HEK293T (cell line): ENCODE measurements at regions not wholly inside any gene's neighbourhood (a gene's known extent, or its start where the extent isn't known, plus 50 kb on each side); places are given as distances from the start of the nearest gene placed in this dataset.

Experiments used
- CTCF ChIA-PET: fragments of 350-600 bp; formaldehyde crosslinking; extraction: SDS; loops from one replicate; lab custom pipeline; 2021; ENCODE audit warnings: antibody characterized with exemption, inconsistent platforms; lab: Yijun Ruan, JAX
- POLR2A ChIA-PET: fragments of 350-600 bp; formaldehyde crosslinking; extraction: SDS; loops from one replicate; lab custom pipeline; 2020; ENCODE audit warnings: antibody characterized with exemption, inconsistent platforms; lab: Yijun Ruan, JAX
- DNase-seq: peaks from one replicate; pipeline ENCODE4 v3.0.0; 2012; ENCODE audit warnings: mixed read lengths; ENCODE audit errors: extremely low spot score
- ARNT ChIP-seq: fragments of 450-650 bp; IDR thresholded peaks from 2 replicates; pipeline ENCODE4 v1.6.1; 2017; ENCODE audit warnings: mild to moderate bottlenecking
- BHLHE40 ChIP-seq: fragments of 450-650 bp; IDR thresholded peaks from 2 replicates; pipeline ENCODE4 v1.6.1; 2016; ENCODE audit warnings: mild to moderate bottlenecking, moderate library complexity, borderline replicate concordance
- CTBP1 ChIP-seq: fragments of 450-650 bp; IDR thresholded peaks from 2 replicates; pipeline ENCODE4 v1.6.1; 2016; ENCODE audit warnings: borderline replicate concordance
- ELF4 ChIP-seq: fragments of 450-650 bp; IDR thresholded peaks from 2 replicates; pipeline ENCODE4 v1.6.1; 2017; ENCODE audit warnings: antibody characterized with exemption
- FOXA1 ChIP-seq: fragments of 450-650 bp; IDR thresholded peaks from 2 replicates; pipeline ENCODE4 v1.6.1; 2016; ENCODE audit warnings: mild to moderate bottlenecking
- FOXK2 ChIP-seq: fragments of 450-650 bp; IDR thresholded peaks from 2 replicates; pipeline ENCODE4 v1.6.1; 2016; ENCODE audit warnings: mild to moderate bottlenecking
- FOXM1 ChIP-seq: fragments of 450-650 bp; IDR thresholded peaks from 2 replicates; pipeline ENCODE4 v1.6.1; 2017; ENCODE audit warnings: mild to moderate bottlenecking, borderline replicate concordance
- HDGF ChIP-seq: fragments of 450-650 bp; IDR thresholded peaks from 2 replicates; pipeline ENCODE4 v1.6.1; 2017; ENCODE audit warnings: antibody characterized with exemption, borderline replicate concordance
- L3MBTL2 ChIP-seq: fragments of 450-650 bp; conservative IDR thresholded peaks from 2 replicates; pipeline ENCODE4 v1.6.1; 2016; ENCODE audit warnings: mild to moderate bottlenecking
- LEF1 ChIP-seq: fragments of 450-650 bp; IDR thresholded peaks from 2 replicates; pipeline ENCODE4 v1.6.1; 2017; ENCODE audit warnings: mild to moderate bottlenecking, borderline replicate concordance
- NFRKB ChIP-seq: fragments of 450-650 bp; IDR thresholded peaks from 2 replicates; pipeline ENCODE4 v1.6.1; 2016; ENCODE audit warnings: mild to moderate bottlenecking, moderate library complexity
- PKNOX1 ChIP-seq: fragments of 450-650 bp; IDR thresholded peaks from 2 replicates; pipeline ENCODE4 v1.6.1; 2016
- SP1 ChIP-seq: fragments of 450-650 bp; IDR thresholded peaks from 2 replicates; pipeline ENCODE4 v1.6.1; 2017
- SUZ12 ChIP-seq: fragments of 450-650 bp; IDR thresholded peaks from 2 replicates; pipeline ENCODE4 v1.6.1; 2016; ENCODE audit warnings: mild to moderate bottlenecking
- TARDBP ChIP-seq: fragments of 450-650 bp; IDR thresholded peaks from 2 replicates; pipeline ENCODE4 v1.6.1; 2016
- ZNF384 ChIP-seq: fragments of 450-650 bp; IDR thresholded peaks from 2 replicates; pipeline ENCODE4 v1.6.1; 2016

GRCh38 chr6:14316651-14317386 lies 199.2 kb downstream of the CD83 start:
- no peak for DNase-seq
- no peak for TF ChIP-seq LEF1
- TF ChIP-seq PKNOX1: peak; percentile 77
- CTCF ChIA-PET: interaction anchor here (0.6 to 0.7 kb wide), 2 partner anchors 10 to 20 kb away, joined by 3 to 4 read pairs; no protein-coding TSS in a partner anchor
- POLR2A ChIA-PET: no interaction called here

GRCh38 chr6:14317387-14317970 lies 199.9 kb downstream of the CD83 start:
- POLR2A ChIA-PET: no interaction called here
- TF ChIP-seq FOXA1 (no peak), TARDBP (no peak), PKNOX1 (no peak), CTBP1 (no peak), ARNT (no peak), ELF4 (no peak), HDGF (no peak), FOXK2 (no peak), NFRKB (no peak), SP1 (no peak), L3MBTL2 (no peak), BHLHE40 (no peak), FOXM1 (no peak), ZNF384 (no peak)
- CTCF ChIA-PET: interaction anchor here (0.6 to 0.7 kb wide), 2 partner anchors 9 to 21 kb away, joined by 3 to 4 read pairs; no protein-coding TSS in a partner anchor
- no peak for DNase-seq

GRCh38 chr6:14320332-14320731 lies 202.8 kb downstream of the CD83 start:
- ChIA-PET CTCF (no interaction called here), POLR2A (no interaction called here)
- TF ChIP-seq PKNOX1 (peak; percentile 89), SP1 (no peak), FOXM1 (no peak), NFRKB (no peak), HDGF (no peak), CTBP1 (peak; percentile 60; the same call in 1 of the 2 replicates), SUZ12 (no peak)
- DNase-seq: no peak

- TF ChIP-seq L3MBTL2: no peak
- TF ChIP-seq CTBP1: no peak
- TF ChIP-seq ARNT: no peak
- TF ChIP-seq FOXK2: no peak
- no peak for TF ChIP-seq TARDBP
- no peak for TF ChIP-seq SUZ12
- no peak for TF ChIP-seq HDGF
- TF ChIP-seq SP1: no peak
- no peak for TF ChIP-seq FOXA1
- TF ChIP-seq ELF4: no peak
- no peak for TF ChIP-seq ZNF384
- TF ChIP-seq NFRKB: no peak
- no peak for TF ChIP-seq BHLHE40
- no peak for TF ChIP-seq FOXM1
- no peak for TF ChIP-seq PKNOX1
- no peak for TF ChIP-seq LEF1
- DNase-seq: no peak
- CTCF ChIA-PET: interaction anchor here (0.6 kb wide), 1 partner anchor 456 kb away, joined by 3 read pairs; no protein-coding TSS in a partner anchor
- POLR2A ChIA-PET: no interaction called here
These were observed 204.6 kb downstream of the CD83 start for GRCh38 chr6:14321992-14322772.

- DNase-seq: no peak
- ChIA-PET POLR2A (no interaction called here), CTCF (no interaction called here)
- no peak for TF ChIP-seq SP1
These were observed 205.3 kb downstream of the CD83 start for GRCh38 chr6:14322841-14323240.
